ENCODE measurements at regions not wholly inside any gene's neighbourhood (a gene's known extent, or its start where the extent isn't known, plus 50 kb on each side); places are given as distances from the start of the nearest gene placed in this dataset.

GRCh38 chr2:59922450-59922849, 631.0 kb downstream of the BCL11A start:
- H3K79me2 ChIP-seq (ENCODE audit: insufficient read depth, low read length), result no peaks in the 10 kb centered on the region
- no peak overlapping the region for H2AFZ ChIP-seq (ENCODE audit: low read depth, low read length, severe bottlenecking)
- H3K9ac ChIP-seq (ENCODE audit: low read length), result no peak overlapping the region
- H3K4me3 ChIP-seq (ENCODE audit: insufficient read depth, low read length, poor library complexity, severe bottlenecking), result no peak overlapping the region
- H3K36me3 ChIP-seq (ENCODE audit: low read length), result no peaks in the 10 kb centered on the region
- H3K9me3 ChIP-seq (ENCODE audit: insufficient read depth, low read length), result no peaks in the 10 kb centered on the region
- H3K27ac ChIP-seq (ENCODE audit: low read depth, low read length), result no peak overlapping the region
- H3F3A ChIP-seq (ENCODE audit: insufficient read depth), result no peaks in the 10 kb centered on the region
- H3K27me3 ChIP-seq (ENCODE audit: low read length), result no peaks in the 10 kb centered on the region
- no peaks in the 10 kb centered on the region for H4K20me1 ChIP-seq (ENCODE audit: low read depth, low read length)
- H3K4me2 ChIP-seq (ENCODE audit: low read depth, low read length, poor library complexity, severe bottlenecking), result no peak overlapping the region
- TF ChIP-seq CTCF (IDR thresholded peaks at IDR 0.05; ENCODE audit: insufficient read depth, low read length, poor library complexity, severe bottlenecking), result no peak
- no peak for TF ChIP-seq EZH2phosphoT487 (conservative IDR thresholded peaks at IDR 0.05; ENCODE audit: low read length)
- no peaks in the 10 kb centered on the region for H3K9me2 ChIP-seq (replicated peaks; ENCODE audit: insufficient read depth, low read length)

GRCh38 chr2:59921743-59922142, 631.7 kb downstream of the BCL11A start:
- H3K36me3 ChIP-seq (ENCODE audit: low read length), result no peaks in the 10 kb centered on the region
- no peak for TF ChIP-seq EZH2phosphoT487 (conservative IDR thresholded peaks at IDR 0.05; ENCODE audit: low read length)
- no peak for TF ChIP-seq CTCF (IDR thresholded peaks at IDR 0.05; ENCODE audit: insufficient read depth, low read length, poor library complexity, severe bottlenecking)
- no peak overlapping the region for H2AFZ ChIP-seq (ENCODE audit: low read depth, low read length, severe bottlenecking)
- H3K27ac ChIP-seq (ENCODE audit: low read depth, low read length), result no peak overlapping the region
- no peak overlapping the region for H3K4me2 ChIP-seq (ENCODE audit: low read depth, low read length, poor library complexity, severe bottlenecking)
- no peaks in the 10 kb centered on the region for H4K20me1 ChIP-seq (ENCODE audit: low read depth, low read length)
- H3K9me3 ChIP-seq (ENCODE audit: insufficient read depth, low read length), result no peaks in the 10 kb centered on the region
- no peaks in the 10 kb centered on the region for H3K79me2 ChIP-seq (ENCODE audit: insufficient read depth, low read length)
- H3K4me3 ChIP-seq (ENCODE audit: insufficient read depth, low read length, poor library complexity, severe bottlenecking), result no peak overlapping the region
- no peaks in the 10 kb centered on the region for H3F3A ChIP-seq (ENCODE audit: insufficient read depth)
- no peaks in the 10 kb centered on the region for H3K27me3 ChIP-seq (ENCODE audit: low read length)
- no peaks in the 10 kb centered on the region for H3K9me2 ChIP-seq (replicated peaks; ENCODE audit: insufficient read depth, low read length)
- no peak overlapping the region for H3K9ac ChIP-seq (ENCODE audit: low read length)

GRCh38 chr2:59920961-59921360, 632.5 kb downstream of the BCL11A start:
- Histone ChIP-seq H4K20me1 (ENCODE audit: low read depth, low read length) (no peaks in the 10 kb centered on the region), H3K36me3 (ENCODE audit: low read length) (no peaks in the 10 kb centered on the region), H2AFZ (ENCODE audit: low read depth, low read length, severe bottlenecking) (no peak overlapping the region), H3K27me3 (ENCODE audit: low read length) (no peaks in the 10 kb centered on the region), H3K9ac (ENCODE audit: low read length) (no peak overlapping the region), H3K79me2 (ENCODE audit: insufficient read depth, low read length) (no peaks in the 10 kb centered on the region), H3K9me2 (replicated peaks; ENCODE audit: insufficient read depth, low read length) (no peaks in the 10 kb centered on the region), H3F3A (ENCODE audit: insufficient read depth) (no peaks in the 10 kb centered on the region), H3K27ac (ENCODE audit: low read depth, low read length) (no peak overlapping the region), H3K4me3 (ENCODE audit: insufficient read depth, low read length, poor library complexity, severe bottlenecking) (no peak overlapping the region), H3K9me3 (ENCODE audit: insufficient read depth, low read length) (no peaks in the 10 kb centered on the region), H3K4me2 (ENCODE audit: low read depth, low read length, poor library complexity, severe bottlenecking) (no peak overlapping the region)
- TF ChIP-seq CTCF (IDR thresholded peaks at IDR 0.05; ENCODE audit: insufficient read depth, low read length, poor library complexity, severe bottlenecking) (no peak), EZH2phosphoT487 (conservative IDR thresholded peaks at IDR 0.05; ENCODE audit: low read length) (no peak)
